ENCODE measurements at regions not wholly inside any gene's neighbourhood (a gene's known extent, or its start where the extent isn't known, plus 50 kb on each side); places are given as distances from the start of the nearest gene placed in this dataset.

DNA sequence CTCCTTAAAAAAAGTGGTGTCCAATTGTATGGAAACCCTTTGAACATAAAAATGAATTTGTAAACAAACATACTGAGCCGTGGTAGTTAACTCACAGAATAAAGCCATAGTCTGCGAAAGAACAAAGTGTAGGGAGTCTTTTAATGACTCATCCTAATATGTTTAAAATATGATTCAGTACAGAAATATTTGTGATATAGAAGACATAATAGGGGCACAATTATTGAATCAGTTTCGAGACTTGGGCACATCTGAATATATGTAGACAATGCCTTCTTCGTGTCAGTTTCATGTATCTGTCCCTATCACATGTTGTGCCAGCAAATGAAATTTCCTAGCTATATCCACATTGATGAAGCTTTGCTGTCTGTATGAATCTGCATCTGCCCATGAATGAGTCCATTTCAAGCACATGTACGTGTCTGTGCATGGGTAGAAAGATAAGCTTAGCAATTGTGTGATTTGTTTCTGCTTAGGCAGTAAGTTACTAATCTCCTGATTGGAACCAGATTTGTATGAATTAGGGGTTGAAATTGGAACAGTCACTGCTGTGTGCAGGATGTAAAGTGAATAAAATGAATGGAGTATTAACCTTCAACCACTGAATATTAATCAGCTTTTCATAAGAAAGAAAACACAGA, 112.5 kb upstream of the SOX9 start:
- intact Hi-C loops (cut with DNase I): no loop called here
- no peaks in the 10 kb centered on the region for H3K27me3 ChIP-seq
- no peak overlapping the region for H3K27ac ChIP-seq
- no peaks in the 10 kb centered on the region for H3K4me1 ChIP-seq (ENCODE audit: insufficient read depth)
- no peaks in the 10 kb centered on the region for H3K36me3 ChIP-seq
- H3K9me3 ChIP-seq: no peaks in the 10 kb centered on the region
- TF ChIP-seq POLR2A (IDR thresholded peaks at IDR 0.05) (no peak), EP300 (IDR thresholded peaks at IDR 0.05) (no peak)
- TF ChIP-seq, protein P1, sequence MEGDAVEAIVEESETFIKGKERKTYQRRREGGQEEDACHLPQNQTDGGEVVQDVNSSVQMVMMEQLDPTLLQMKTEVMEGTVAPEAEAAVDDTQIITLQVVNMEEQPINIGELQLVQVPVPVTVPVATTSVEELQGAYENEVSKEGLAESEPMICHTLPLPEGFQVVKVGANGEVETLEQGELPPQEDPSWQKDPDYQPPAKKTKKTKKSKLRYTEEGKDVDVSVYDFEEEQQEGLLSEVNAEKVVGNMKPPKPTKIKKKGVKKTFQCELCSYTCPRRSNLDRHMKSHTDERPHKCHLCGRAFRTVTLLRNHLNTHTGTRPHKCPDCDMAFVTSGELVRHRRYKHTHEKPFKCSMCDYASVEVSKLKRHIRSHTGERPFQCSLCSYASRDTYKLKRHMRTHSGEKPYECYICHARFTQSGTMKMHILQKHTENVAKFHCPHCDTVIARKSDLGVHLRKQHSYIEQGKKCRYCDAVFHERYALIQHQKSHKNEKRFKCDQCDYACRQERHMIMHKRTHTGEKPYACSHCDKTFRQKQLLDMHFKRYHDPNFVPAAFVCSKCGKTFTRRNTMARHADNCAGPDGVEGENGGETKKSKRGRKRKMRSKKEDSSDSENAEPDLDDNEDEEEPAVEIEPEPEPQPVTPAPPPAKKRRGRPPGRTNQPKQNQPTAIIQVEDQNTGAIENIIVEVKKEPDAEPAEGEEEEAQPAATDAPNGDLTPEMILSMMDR (IDR thresholded peaks at IDR 0.05): no peak
- DNase-seq: no peak
- H3K4me3 ChIP-seq: no peak overlapping the region
- WGBS, 3 donors: 55 to 71% (median 56%) methylated on average over 5 of the region's 5 CpGs

DNA sequence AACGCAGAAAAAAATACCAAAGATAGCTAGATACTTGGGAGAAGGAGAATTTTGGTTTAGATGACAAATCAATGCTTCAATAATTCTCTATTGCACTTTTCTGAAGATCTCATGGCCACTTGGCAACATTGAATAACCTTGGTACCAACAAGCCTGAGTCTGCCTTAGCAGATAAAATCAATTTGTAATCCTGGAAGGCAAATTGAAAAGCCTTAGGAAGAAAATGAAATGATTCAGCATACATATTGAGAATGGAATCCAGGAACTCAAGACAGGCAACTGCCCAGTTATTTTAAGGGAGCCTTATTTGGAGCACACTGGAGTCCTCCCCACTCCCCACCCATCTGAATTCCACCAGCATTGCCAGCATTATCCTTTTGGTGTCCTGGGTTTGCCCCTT, 109.3 kb upstream of the SOX9 start:
- H3K27me3 ChIP-seq: no peaks in the 10 kb centered on the region
- no peak overlapping the region for H3K4me3 ChIP-seq
- WGBS, 3 donors: 86 to 98% (median 91%) methylated on average over 1 of the region's 1 CpG
- H3K4me1 ChIP-seq (ENCODE audit: insufficient read depth): no peaks in the 10 kb centered on the region
- H3K9me3 ChIP-seq: no peaks in the 10 kb centered on the region
- H3K27ac ChIP-seq: no peak overlapping the region
- TF ChIP-seq EP300 (IDR thresholded peaks at IDR 0.05) (no peak), POLR2A (IDR thresholded peaks at IDR 0.05) (no peak)
- TF ChIP-seq, protein P1 (IDR thresholded peaks at IDR 0.05): no peak
- H3K36me3 ChIP-seq: no peaks in the 10 kb centered on the region
- DNase-seq: no peak
- intact Hi-C loops (cut with DNase I): no loop called here

DNA sequence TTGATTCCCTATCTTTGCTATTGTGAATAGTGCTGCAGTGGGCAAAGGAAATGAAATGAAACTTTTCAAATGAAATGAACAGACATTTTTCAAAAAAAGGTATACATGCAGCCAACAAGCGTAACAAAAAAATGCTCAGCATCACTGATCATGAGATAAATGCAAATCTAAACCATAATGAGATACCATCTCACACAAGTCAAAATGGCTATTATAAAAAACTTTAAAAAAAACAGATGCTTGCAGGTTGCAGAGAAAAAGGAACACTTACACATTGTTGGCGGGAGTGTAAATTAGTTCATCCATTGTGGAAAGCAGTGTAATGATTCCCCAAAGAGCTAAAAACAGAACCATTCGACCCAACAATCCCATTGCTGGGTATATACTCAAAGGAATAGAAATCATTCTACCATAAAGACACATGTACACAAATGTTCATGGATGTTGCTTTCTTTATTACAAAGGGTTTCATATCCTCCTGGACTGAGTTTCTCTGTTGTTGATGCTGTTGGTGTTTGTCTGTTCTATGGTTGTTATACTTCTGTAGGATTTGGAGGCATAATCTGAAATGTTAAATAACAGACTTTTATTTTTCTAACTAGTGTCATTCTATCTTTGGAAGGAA, 99.3 kb upstream of the SOX9 start:
- WGBS, 3 donors: 79 to 83% (median 83%) methylated on average over 3 of the region's 3 CpGs
- TF ChIP-seq, protein P1 (IDR thresholded peaks at IDR 0.05): no peak
- no peak for TF ChIP-seq EP300 (IDR thresholded peaks at IDR 0.05)
- TF ChIP-seq POLR2A (IDR thresholded peaks at IDR 0.05): no peak
- no peak for DNase-seq
- no peaks in the 10 kb centered on the region for H3K27me3 ChIP-seq
- intact Hi-C loops (cut with DNase I): no loop called here
- no peak overlapping the region for H3K27ac ChIP-seq
- H3K9me3 ChIP-seq: no peaks in the 10 kb centered on the region
- no peaks in the 10 kb centered on the region for H3K4me1 ChIP-seq (ENCODE audit: insufficient read depth)
- H3K4me3 ChIP-seq: no peak overlapping the region
- H3K36me3 ChIP-seq: no peaks in the 10 kb centered on the region

DNA sequence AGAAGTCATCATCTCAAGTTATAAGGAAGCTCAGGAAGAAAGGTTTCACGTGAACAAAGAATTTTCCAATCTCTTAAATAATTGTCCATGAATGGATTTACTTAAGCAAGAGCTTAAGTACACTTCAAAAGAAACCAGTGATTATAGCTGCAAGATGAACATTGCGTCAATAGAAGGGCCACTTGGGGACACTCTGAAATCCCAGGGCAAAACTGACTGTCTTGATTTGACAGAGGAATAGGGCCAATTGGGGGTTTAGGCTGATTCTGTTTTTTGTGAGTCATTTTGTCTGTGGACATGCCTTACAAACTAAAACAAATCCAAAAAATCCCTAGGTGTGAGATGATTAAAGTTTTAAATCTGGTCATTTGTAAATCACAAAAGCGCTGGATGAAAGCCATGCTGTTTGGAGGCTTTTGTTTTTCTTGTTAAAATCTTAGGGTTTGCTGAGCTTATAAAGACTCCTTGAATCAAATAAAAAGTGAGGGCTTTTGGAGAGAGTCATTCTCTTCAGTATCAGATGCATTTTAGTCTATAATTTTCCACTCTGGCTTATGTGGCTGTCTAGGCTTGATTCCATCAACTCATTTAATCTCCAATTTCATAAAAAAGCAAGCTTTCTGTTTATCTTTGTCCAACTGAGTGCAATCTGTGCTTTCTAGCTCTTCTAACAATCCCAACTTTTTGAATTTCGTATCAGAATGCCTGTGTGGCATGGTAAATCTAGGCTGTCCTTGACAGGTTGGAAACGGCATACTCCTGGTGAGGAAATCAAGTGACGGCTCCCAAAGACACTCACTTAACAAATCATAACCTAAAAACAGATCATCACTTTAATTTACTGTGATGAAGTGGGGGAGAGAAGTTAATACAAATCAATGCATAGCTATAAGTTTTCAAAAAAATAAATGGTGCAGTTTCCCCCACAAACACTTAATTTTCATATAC, 98.2 kb upstream of the SOX9 start:
- WGBS, 3 donors: 59 to 63% (median 62%) methylated on average over 6 of the region's 6 CpGs
- intact Hi-C loops (cut with DNase I): no loop called here
- no peak overlapping the region for H3K4me3 ChIP-seq
- no peaks in the 10 kb centered on the region for H3K36me3 ChIP-seq
- TF ChIP-seq, protein P1 (IDR thresholded peaks at IDR 0.05): no peak
- no peak for TF ChIP-seq POLR2A (IDR thresholded peaks at IDR 0.05)
- no peak for TF ChIP-seq EP300 (IDR thresholded peaks at IDR 0.05)
- H3K9me3 ChIP-seq: no peaks in the 10 kb centered on the region
- H3K4me1 ChIP-seq (ENCODE audit: insufficient read depth): no peaks in the 10 kb centered on the region
- no peak overlapping the region for H3K27ac ChIP-seq
- no peak for DNase-seq
- no peaks in the 10 kb centered on the region for H3K27me3 ChIP-seq

All from ovary (tissue), 7 donors.